ENCODE measurements at regions not wholly inside any gene's neighbourhood (a gene's known extent, or its start where the extent isn't known, plus 50 kb on each side); places are given as distances from the start of the nearest gene placed in this dataset.
"Not testable (repeated sequence)": the region's sequence is repeated elsewhere in the genome, so short reads cannot be mapped to it uniquely, and the experiment has no call there.

DNA sequence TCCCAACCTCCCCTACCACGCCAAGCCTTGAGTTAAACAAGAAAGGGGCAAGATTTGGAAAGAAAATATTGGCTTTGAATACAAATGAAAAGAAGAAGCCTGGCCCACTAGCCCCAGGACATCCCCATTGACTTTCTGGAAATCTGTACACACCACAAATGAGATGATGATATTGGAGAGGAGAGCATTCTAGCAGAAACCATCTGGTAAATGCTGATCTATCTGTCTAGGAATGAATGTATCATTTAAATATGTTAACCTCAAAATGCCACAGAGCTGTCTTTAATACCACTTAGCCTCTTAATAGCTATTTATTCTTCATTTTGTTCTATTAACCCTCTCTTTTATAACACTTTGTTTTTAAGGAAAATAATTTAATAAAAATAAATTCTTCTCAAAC is 270.2 kb upstream of the PDE4D start:
- DNase-seq = no peak

- DNase-seq = no peak
Observed at GRCh38 chr5:60162441-60162840, 268.9 kb upstream of the PDE4D start.

- DNase-seq = no peak
Observed at GRCh38 chr5:60161340-60161934, 267.9 kb upstream of the PDE4D start.

GRCh38 chr5:60149081-60149480 is 255.6 kb upstream of the PDE4D start:
- DNase-seq = no peak

- DNase-seq = no peak
Observed at GRCh38 chr5:60148366-60148765, 254.8 kb upstream of the PDE4D start.

GRCh38 chr5:60147791-60148190 is 254.3 kb upstream of the PDE4D start:
- no peak for DNase-seq

DNA sequence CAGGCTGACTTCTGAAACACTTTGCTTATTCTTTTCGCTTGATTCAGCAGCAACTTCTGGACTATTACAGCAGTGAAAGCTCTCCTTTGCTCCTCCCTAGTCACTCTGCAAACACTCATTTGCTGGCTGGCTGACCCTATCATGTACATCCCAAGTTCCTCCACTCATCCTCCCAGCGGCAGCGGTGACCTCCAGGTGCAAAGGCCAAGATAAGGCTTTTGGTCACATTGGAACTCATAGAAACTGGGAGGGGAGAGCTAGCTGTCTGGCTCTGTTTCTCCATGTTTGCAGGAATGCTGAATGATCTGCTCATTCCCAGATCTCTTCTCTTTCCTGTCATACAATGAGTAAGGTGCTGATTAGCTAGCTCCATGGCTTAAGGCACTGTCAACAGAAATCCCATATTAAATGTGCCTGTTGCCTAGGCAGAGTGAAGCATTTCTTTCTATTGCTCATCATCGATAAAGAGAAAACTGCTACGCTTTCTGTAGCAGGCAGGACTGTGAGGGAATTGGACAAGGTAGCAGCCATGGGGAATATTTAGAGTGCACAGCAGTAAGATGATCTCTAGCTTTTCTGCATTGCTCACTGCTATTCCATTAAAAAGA is 250.5 kb upstream of the PDE4D start:
- no peak for DNase-seq

- no peak for DNase-seq
Observed at GRCh38 chr5:60141119-60141518, 247.6 kb upstream of the PDE4D start.

GRCh38 chr5:60136841-60137240 is 243.3 kb upstream of the PDE4D start:
- DNase-seq = no peak

- DNase-seq = no peak
Observed at GRCh38 chr5:60131504-60131903, 238.0 kb upstream of the PDE4D start.

- no peak for DNase-seq
Observed at GRCh38 chr5:60125636-60126035, 232.1 kb upstream of the PDE4D start.

- DNase-seq = no peak
Observed at GRCh38 chr5:60102961-60103693, 209.6 kb upstream of the PDE4D start.

- no peak for DNase-seq
Observed at GRCh38 chr5:60101573-60101972, 208.0 kb upstream of the PDE4D start.

DNA sequence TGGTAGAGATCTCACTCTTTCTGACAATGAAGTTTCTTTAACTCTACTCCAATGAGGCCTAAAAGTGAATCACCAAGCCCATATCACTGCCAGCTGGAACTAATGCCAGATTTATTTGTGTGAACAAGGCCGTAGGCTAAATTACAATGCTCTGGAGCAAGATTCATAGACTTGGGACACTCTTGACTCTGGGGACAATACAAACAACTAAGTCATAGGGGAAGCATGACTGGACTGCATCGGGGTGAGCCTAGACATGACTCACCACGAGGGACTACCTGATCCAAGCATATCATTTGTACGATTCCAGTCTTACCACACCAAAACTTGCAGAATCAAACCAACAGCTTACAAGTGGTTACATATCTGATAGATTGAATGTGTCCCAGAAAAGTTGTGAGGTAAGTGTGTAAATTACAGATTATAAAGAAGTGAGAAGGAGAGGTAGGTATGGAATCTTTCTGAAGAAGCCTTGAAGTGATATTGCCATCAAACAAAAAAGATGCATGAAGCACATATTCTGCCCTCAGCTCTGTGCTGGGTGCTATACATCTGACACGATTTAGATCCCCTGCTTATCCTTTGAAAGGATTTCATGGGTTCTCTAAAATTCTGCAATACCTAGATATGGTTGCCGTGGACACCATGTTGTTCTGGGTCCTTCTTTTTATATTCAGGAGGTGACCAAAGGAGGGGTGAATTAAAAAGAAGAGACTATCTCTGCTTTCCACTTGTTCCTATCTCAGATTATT is 199.3 kb upstream of the PDE4D start:
- DNase-seq = no peak

DNA sequence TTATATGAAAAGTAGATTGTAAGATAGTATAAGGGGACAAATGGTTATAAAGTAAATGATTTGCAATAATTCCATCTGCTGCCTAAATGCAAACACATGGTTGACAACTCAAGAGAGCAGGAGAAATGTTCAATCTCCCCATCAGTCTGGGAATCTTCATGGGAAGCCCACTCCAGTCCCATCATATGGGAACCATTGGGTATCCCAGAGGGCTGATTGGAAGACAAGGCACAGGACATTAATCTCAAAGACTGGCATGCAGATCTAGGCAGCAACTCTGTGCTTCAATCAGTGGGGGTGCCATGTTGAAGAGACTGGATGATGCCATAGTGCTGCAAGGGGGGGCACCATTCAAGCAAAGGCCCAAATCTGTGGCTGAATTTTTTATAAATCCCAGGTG is 193.1 kb upstream of the PDE4D start:
- no peak for DNase-seq

DNA sequence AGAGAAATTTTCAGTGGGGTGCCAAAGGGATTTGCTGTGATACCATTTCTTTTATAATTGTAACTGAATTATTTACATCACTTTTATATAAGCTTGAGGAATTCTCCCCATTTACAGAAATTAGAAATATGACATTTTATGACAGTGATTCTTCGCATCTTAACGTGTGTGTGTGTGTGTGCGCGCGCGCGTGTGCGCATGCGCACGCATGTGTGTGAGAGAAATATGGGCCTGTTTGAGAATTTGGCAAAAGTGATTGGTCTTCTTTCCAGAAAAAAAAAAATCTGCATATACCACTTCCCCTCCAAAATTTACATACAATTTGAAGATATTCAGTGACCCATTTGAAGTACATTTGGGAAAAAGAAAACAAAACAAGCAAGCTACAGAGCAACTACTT is 190.7 kb upstream of the PDE4D start:
- DNase-seq = no peak

DNA sequence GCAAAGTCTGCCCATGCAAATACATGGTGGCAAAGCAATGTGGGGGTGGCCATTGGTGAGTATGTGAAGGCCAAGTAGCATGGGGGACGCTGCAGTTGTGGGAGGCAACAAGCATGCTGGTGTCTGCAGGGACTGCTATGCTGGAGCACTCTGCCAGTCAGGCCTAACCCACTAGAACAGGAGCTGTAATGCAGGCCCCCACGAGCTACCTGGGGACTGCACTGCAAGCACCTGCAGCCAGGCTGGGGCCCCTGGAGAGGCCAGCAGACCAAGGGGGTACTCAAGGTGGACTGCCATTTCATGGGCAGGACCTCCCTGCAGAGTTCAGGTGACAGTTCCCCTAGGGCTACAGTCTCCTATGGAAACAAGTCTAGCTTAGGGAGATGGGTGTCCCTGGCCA is 183.8 kb upstream of the PDE4D start:
- no peak for DNase-seq

- no peak for DNase-seq
Observed at GRCh38 chr5:60076746-60077145, 183.2 kb upstream of the PDE4D start.

GRCh38 chr5:60066502-60066901 is 173.0 kb upstream of the PDE4D start:
- DNase-seq = no peak

- DNase-seq = no peak
Observed at GRCh38 chr5:60060389-60060788, 166.9 kb upstream of the PDE4D start.

- no peak for DNase-seq
Observed at GRCh38 chr5:60056191-60056590, 162.7 kb upstream of the PDE4D start.

- no peak for DNase-seq
Observed at GRCh38 chr5:60055168-60055567, 161.6 kb upstream of the PDE4D start.

DNA sequence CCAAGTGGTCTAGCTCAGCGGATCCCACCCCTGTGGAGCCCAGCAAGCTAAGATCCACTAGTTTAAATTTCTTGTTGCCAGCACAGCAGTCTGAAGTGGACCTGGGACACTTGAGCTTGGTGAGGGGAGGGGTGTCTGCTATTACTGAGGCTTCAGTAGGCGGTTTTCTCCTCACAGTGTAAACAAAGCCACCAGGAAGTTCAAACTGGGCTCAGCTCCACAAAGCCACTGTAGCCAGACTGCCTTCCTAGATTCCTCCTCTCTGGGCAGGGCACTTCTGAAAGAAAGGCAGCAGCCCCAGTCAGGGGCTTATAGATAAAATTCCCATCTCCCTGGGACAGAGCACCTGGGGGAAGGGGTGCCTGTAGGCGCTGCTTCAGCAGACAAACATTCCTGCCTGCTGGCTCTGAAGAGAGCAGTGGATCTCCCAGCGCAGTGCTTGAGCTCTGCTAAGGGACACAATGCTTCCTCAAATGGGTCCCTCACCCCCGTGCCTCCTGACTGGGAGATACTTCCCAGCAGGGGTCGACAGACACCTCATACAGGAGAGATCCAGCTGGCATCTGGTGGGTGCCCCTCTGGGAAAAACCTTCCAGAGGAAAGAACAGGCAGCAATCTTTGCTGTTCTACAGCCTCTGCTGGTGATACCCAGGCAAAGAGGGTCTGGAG is 148.6 kb upstream of the PDE4D start:
- DNase-seq = not testable (repeated sequence)
